Heart right ventricle (tissue), 16 donors: ENCODE measurements at regions not wholly inside any gene's neighbourhood (a gene's known extent, or its start where the extent isn't known, plus 50 kb on each side); places are given as distances from the start of the nearest gene placed in this dataset.

ENCODE experiments used
- ATAC-seq, 8 donors: fragments of 200-7000 bp; cut with Tn5 transposase; one replicate each; pipeline ENCODE4 v1.9.1; 2020; ENCODE audit warnings: mild to moderate bottlenecking in 8 of 8, moderate library complexity in 8 of 8, moderate number of reproducible peaks in 1 of 8
- DNase-seq, 2 donors: peaks; one replicate each; pipeline ENCODE4 v3.0.0-alpha.2; 2020
- H3K27ac ChIP-seq, 10 donors: fragments of 200-600 bp; sonication (generic) in 2 of 10; one replicate each; pipeline versions ENCODE4 v1.5.0 to v1.8.0; 2020 to 2022; ENCODE audit warnings: mild to moderate bottlenecking in 3 of 10
- H3K27me3 ChIP-seq, 7 donors: fragments of 200-600 bp; one replicate each; pipeline ENCODE4 v1.8.0; 2021 to 2022; ENCODE audit warnings: mild to moderate bottlenecking in 2 of 7
- H3K36me3 ChIP-seq, 9 donors: fragments of 200-600 bp; sonication (generic) in 1 of 9; one replicate each; pipeline versions ENCODE4 v1.5.0 to v1.8.0; 2020 to 2022; ENCODE audit warnings: mild to moderate bottlenecking in 2 of 9
- H3K4me1 ChIP-seq, 9 donors: fragments of 200-600 bp; sonication (generic) in 1 of 9; one replicate each; pipeline versions ENCODE4 v1.5.0 to v1.8.0; 2020 to 2022; ENCODE audit warnings: mild to moderate bottlenecking in 4 of 9
- H3K4me3 ChIP-seq, 10 donors: fragments of 200-600 bp; sonication (generic) in 2 of 10; one replicate each; pipeline versions ENCODE4 v1.5.0 to v1.8.0; 2020 to 2022; ENCODE audit warnings: mild to moderate bottlenecking in 7 of 10, moderate library complexity in 2 of 10
- H3K9me3 ChIP-seq, 11 donors: fragments of 200-600 bp in 10 of 11; sonication (generic) in 2 of 11; one replicate each; pipeline versions ENCODE4 v1.5.0 to v1.8.0; 2013 to 2022; ENCODE audit warnings: mild to moderate bottlenecking in 2 of 11, control low read depth in 1 of 11, moderate library complexity in 1 of 11
- WGBS, 2 donors: extraction: QIAGEN DNeasy Blood & Tissue Kit; methylation state at CpG; one replicate each; pipeline ENCODE4 v1.1.7; 2013; ENCODE audit warnings: inconsistent platforms in 1 of 2; 5-methylcytosine and 5-hydroxymethylcytosine counted together
- intact Hi-C, 10 donors: fragments of 100-400 bp; cut with DNase I; formaldehyde crosslinking; loops; one replicate each; pipeline versions ENCODE4 v1.11.1 to v1.14.2; 2022
- TF ChIP-seq, protein P1 (sequence below), 9 donors: fragments of 200-600 bp; sonication (generic) in 2 of 9; IDR thresholded peaks; one replicate each; pipeline versions ENCODE4 v1.5.0 to v1.8.0; 2021 to 2022; ENCODE audit warnings: antibody characterized with exemption in 9 of 9, mild to moderate bottlenecking in 5 of 9, moderate library complexity in 1 of 9
- donor health status: Arrhythmogenic right ventricular cardiomyopathy.
- donor health status: ischemic (EF 13 %, LVEDD 7.1; RV severe dilation, severe dysfunction).
- donor health status: healthy with polysubstance abuse.
- donor health status: DM: no; HTN: yes; CAD: no.
- donor health status: DM: no; HTN: no; CAD: no.
- donor health status: ischemic (EF 25% LVEDD 6.9; RV normal size, moderate dysfunction).
- donor health status: ischemic (EF 25% LVEDD 5.7; RV mildly dilated, moderate dysfunction).
- donor health status: healthy.
- donor health status: DM: yes; HTN: yes; CAD: no.
- donor health status: Ischemic cardiomyopathy.
- donor health status: ischemic (EF 35%, LVEDD 5.7; RV mildly dilated, moderate dysfunction).
- donor health status: nonischemic (EF 11% LVEDD 7.7; RV severe dilation, severe dysfunction).
- donor health status: DM: yes; HTN: yes; CAD: no.
- donor health status: PGD.
- donor health status: ischemic (EF 29% LVEDD 5.4; RV normal size, mild dysfunction).
- donor health status: nonischemic (EF 23%, LVEDD 6.1; RV moderate dilation, normal function).

DNA sequence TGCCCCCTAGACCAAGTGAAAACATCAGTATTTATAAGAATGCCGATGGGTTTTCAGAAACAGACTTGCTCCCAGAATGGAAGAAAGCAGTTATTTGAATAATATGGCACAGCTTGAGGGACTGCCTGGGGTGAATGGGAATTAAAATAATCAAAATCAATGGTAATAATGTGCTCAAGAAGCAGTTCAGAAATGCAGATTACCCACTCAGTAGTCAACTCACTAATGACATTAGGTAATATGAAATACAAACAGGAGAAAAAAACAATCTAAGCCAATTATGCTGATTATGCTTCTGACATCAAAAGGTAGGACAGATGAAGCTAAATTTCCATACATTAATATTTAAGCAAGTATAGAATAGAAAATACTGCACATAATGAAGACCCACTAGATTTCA lies 179.3 kb downstream of the ENC1 start:
- H3K27ac ChIP-seq, result no peak overlapping the region
- WGBS, 2 donors, result 92 to 97% methylated on average over 1 of the region's 1 CpG
- no peak overlapping the region for H3K4me3 ChIP-seq
- ATAC-seq, result no peak
- no peaks in the 10 kb centered on the region for H3K27me3 ChIP-seq
- peaks cover 0 to 5% (median 0%) of the 10 kb centered on the region in 9 donors for H3K4me1 ChIP-seq
- no peak for DNase-seq
- intact Hi-C loops, result no loop called here
- H3K36me3 ChIP-seq, result no peaks in the 10 kb centered on the region
- H3K9me3 ChIP-seq, result no peaks in the 10 kb centered on the region
- TF ChIP-seq, protein P1, sequence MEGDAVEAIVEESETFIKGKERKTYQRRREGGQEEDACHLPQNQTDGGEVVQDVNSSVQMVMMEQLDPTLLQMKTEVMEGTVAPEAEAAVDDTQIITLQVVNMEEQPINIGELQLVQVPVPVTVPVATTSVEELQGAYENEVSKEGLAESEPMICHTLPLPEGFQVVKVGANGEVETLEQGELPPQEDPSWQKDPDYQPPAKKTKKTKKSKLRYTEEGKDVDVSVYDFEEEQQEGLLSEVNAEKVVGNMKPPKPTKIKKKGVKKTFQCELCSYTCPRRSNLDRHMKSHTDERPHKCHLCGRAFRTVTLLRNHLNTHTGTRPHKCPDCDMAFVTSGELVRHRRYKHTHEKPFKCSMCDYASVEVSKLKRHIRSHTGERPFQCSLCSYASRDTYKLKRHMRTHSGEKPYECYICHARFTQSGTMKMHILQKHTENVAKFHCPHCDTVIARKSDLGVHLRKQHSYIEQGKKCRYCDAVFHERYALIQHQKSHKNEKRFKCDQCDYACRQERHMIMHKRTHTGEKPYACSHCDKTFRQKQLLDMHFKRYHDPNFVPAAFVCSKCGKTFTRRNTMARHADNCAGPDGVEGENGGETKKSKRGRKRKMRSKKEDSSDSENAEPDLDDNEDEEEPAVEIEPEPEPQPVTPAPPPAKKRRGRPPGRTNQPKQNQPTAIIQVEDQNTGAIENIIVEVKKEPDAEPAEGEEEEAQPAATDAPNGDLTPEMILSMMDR (IDR thresholded peaks at IDR 0.05), result no peak

DNA sequence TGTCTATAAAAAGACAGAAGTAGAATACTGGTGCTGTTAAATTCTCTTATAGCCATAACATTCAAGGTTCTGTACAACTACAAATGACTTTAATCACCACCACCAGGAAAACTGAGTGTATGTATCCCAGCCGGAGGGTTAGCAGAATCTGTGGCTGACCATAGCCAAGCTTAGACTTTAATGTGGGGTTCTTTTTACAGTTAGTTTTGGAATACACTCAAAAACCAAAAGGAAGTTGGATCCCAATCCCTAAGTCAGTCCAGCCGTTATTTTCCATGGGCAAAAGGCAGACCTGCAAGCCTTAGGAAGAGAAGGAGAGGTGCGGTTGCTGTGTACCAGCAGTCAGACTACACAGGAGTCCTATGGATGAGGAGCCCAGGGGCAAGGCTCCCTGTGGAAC lies 179.8 kb downstream of the ENC1 start:
- Histone ChIP-seq H3K4me1 (peaks cover 0 to 5% (median 0%) of the 10 kb centered on the region in 9 donors), H3K36me3 (no peaks in the 10 kb centered on the region), H3K9me3 (no peaks in the 10 kb centered on the region), H3K4me3 (no peak overlapping the region), H3K27ac (no peak overlapping the region), H3K27me3 (no peaks in the 10 kb centered on the region)
- intact Hi-C loops, result no loop called here
- ATAC-seq, result no peak
- WGBS, 2 donors, result 75 to 82% methylated on average over 3 of the region's 3 CpGs
- DNase-seq, result no peak
- TF ChIP-seq, protein P1 (IDR thresholded peaks at IDR 0.05), result no peak

DNA sequence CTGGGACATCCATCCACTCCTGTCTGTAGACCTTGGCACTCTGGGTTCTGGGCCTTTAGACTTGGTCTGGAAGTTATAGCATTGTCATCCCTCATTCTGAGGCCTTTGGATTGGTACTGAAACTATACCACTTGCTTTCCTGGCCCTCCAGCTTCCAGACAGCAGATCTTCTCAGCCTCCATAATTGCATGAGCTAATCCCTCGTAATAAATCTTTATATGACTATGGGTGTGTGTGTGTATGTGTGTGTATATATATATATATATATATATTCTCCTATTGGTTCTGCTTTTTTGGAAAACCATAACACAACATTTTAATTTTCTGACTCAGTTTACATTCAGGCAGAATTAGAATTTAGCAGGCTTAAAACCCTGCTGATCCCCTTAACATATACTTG lies 180.5 kb downstream of the ENC1 start:
- no peaks in the 10 kb centered on the region for H3K9me3 ChIP-seq
- intact Hi-C loops, result no loop called here
- WGBS, 2 donors, result 92 to 100% methylated on average over 1 of the region's 1 CpG

DNA sequence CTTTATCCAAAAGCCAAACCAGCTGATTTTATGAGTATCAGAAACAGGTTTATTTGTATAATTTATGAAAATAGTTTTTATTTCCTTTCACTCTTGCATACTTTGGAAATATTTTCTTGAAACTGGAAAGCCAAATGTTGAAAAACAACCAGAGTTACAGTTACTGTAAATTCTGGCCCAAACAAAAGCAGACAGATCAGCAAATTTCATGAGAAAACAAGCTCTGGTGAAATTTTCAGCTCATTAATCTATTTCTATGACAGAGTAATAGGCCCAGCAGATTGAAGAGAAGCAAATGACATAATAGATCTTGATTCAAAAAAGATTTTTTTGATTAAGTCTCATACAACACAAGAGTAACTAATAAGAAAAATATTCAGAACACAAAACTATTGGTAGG lies 182.7 kb downstream of the ENC1 start:
- intact Hi-C loops, result no loop called here
- Histone ChIP-seq H3K27me3 (no peaks in the 10 kb centered on the region), H3K4me3 (no peak overlapping the region), H3K27ac (no peak overlapping the region), H3K9me3 (no peaks in the 10 kb centered on the region), H3K36me3 (no peaks in the 10 kb centered on the region), H3K4me1 (peaks cover 0 to 7% (median 0%) of the 10 kb centered on the region in 9 donors)
- no peak for ATAC-seq
- DNase-seq, result no peak
- TF ChIP-seq, protein P1 (IDR thresholded peaks at IDR 0.05), result no peak

More for the DNA sequence above, 180.5 kb downstream of the ENC1 start:
- Histone ChIP-seq H3K36me3 (no peaks in the 10 kb centered on the region), H3K27me3 (no peaks in the 10 kb centered on the region), H3K4me3 (no peak overlapping the region), H3K27ac (no peak overlapping the region), H3K4me1 (peaks cover 0 to under 1% (median 0%) of the 10 kb centered on the region in 9 donors)
- DNase-seq (no peak), ATAC-seq (no peak)
- TF ChIP-seq, protein P1 (IDR thresholded peaks at IDR 0.05), result no peak
